ENCODE measurements at regions not wholly inside any gene's neighbourhood (a gene's known extent, or its start where the extent isn't known, plus 50 kb on each side); places are given as distances from the start of the nearest gene placed in this dataset.

DNA sequence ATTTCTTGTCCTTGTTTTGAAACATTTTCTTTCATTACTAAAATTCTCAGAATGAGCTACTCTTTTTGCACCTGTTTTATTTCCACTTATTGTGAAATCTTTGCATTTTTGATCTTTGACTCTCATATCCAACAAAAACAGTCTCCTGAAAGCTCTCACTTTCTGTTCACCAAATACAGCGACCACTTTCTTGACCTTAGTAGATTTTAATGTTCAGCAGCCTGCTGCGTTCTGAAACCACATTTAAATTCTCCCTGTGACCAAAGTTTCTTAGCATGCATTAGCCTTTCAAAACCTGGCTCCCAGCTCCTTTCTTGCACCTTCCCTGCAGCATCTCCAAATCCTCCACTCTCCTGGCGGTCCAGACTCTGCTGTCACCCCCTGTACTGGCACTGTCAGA, 404.4 kb upstream of the PDE3A start:
- DNase-seq = no peak

DNA sequence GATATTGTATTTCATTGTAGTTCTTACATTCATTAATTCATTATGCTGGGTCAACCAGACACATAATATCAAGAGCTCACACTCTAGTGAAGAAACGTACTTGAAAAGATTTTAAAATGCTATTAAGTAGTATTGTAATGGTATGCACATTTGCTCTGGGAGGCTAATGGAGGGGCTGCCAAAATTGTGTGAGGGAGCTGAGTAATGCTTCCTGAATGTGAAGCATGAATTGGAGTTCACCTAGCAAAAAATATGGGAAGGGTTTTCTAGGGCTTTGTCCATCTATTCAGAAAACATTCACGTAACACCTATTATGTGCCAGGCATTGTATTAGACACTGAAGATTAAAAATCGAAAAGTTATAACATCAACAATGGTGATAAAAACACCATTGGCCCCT, 403.8 kb upstream of the PDE3A start:
- no peak for DNase-seq

DNA sequence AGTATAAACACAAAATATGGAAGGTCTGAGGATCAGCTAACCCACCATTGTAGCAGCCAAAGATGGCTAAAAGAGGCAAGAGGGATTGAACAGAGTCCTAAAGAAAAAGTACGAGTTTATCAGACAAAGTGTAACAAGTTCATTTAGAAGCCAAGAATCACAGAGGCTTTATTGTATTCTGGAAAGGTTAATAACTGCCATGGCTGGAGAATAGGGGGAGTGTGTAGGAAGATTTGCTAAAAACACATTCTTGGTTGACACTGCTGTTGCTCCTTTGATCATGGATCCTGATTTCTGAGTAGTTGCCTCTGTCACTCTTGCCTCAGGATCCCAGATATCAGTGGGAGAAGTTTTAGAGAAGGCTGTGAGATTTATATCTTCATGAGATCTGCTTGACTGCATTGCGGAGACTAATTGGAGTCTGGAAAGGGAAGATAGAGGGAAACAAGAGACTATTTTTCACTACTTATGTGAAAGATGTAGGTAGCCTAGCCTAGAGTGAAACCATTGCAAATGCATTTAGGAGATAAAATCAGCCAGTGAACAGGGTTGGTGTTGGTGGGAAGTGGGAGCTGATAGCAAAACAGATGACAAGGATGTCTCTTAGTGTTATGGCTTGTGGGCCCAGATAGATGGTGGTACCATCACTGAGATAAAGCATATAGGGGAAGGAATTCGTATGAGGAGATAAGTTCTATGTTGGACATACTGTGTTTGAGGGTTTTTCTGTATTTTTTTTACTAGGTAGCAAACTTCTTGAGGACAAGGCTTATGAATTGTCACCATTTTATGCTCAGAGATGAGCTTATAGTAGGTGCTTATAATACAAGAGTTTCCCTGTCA, 402.9 kb upstream of the PDE3A start:
- DNase-seq = no peak

DNA sequence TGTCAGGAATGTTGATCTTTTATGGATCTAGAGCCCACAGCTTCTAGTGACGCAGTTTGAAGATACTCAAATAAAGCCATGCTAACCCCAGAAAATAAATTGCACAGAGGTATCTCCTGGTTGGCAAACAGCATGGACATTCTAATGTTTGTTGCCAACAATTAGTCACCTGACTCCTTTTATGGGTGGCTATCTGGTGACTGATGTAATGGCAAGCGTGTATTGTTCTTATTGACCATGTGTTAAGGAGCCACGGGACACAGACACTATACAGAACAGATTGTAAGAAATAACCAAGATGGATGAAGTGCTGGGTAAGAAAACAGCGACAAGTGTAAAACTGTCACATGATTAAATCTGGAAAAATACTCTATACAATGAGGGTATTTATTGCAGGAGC, 401.3 kb upstream of the PDE3A start:
- peak; percentile 6 for DNase-seq

DNA sequence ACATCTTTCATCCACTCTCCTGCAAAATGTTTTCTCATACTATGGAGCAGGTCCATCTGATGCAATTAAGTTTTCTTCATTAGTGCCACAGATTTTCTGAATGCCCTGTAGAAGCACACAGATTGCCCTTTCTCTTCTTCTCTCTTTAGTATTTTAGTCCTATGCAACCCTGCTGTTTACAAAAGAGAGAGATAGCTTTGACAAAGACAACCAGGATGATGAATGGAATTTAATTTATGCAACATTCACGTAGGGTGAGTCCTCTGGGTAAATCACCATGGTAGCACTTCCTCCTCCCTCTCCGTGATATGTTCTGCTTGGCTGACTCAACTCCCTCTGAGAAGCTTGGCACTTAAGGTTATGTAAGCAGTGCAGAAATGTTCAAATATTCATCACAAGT, 400.9 kb upstream of the PDE3A start:
- peak; percentile 66 for DNase-seq

DNA sequence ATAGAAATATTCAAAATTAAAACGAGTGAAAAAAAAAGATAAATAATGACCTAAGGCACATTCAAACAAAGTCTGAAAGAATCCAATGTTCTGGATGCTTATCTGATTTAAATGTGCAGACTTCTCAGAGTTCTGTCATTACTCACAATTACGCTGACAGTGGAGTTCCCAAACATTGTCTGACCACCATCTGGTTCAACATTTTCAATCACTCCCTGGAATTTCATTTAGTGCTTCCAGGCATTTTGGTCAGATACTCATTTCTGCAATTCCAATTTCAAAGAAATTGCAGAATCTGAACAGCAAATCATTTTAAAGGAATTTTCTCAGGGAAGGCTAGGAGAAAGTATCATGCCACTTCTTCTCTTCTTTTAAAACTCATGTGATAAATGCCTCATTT, 398.2 kb upstream of the PDE3A start:
- DNase-seq = no peak

DNA sequence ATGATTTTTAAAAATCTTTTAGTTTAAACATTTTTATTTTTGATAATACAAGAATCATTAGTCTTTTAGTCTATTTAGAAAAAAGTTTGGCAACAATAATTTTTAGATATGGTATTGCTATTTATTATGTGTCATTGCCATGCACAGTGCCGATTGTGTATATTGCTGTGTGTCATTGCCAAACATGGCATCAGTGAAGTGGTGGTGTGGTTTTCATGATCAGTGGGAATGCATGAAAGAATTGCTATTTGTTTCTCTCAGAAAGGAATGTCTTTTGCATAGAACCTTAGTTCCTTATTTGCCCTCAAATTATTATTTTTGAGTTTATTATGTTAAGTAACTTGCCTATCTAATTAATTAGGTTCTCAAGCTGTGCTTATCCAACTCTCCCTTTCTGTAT, 397.5 kb upstream of the PDE3A start:
- no peak for DNase-seq

DNA sequence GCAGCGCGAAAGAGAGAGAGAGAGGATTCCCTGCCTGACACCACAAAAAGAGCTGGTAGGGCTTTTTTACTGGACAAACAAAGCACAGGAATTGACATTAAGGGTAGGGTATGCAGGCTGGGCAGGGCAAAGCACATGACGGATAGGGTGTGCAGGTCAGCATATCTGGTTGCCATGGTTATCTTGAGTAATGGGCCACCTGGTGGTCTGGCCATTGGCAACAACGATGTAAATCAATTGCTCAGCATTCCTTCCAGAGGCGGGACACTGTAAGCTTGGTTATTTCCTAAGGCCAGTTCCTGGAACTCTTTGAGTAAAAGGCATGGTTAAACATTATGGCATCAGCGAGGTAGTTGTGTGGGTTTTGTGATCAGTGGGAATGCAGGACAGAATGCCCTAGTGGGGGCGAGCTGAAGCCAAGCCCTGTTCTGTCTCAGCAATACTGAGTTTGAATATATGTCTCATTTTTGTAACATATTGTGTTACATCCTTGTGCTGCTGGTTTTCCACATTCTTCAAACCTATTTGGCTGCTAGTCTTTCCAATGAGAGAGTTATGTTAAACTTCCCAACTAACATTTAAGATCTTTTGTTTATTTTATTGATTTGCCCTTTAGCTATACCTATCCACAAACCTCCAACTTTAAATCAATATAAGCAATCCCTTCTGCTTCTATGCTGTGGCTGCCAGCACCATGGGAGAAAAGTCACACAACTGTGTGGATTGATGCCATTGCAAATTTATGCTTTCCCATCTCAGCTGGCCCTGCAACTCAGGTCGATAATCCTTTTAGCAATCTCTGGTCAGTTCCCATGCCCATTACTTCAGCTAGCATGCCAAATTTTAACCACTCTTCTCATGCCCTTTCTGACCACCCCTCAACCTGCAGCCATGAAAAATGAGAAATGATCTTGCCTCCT, 396.7 kb upstream of the PDE3A start:
- DNase-seq = no peak

DNA sequence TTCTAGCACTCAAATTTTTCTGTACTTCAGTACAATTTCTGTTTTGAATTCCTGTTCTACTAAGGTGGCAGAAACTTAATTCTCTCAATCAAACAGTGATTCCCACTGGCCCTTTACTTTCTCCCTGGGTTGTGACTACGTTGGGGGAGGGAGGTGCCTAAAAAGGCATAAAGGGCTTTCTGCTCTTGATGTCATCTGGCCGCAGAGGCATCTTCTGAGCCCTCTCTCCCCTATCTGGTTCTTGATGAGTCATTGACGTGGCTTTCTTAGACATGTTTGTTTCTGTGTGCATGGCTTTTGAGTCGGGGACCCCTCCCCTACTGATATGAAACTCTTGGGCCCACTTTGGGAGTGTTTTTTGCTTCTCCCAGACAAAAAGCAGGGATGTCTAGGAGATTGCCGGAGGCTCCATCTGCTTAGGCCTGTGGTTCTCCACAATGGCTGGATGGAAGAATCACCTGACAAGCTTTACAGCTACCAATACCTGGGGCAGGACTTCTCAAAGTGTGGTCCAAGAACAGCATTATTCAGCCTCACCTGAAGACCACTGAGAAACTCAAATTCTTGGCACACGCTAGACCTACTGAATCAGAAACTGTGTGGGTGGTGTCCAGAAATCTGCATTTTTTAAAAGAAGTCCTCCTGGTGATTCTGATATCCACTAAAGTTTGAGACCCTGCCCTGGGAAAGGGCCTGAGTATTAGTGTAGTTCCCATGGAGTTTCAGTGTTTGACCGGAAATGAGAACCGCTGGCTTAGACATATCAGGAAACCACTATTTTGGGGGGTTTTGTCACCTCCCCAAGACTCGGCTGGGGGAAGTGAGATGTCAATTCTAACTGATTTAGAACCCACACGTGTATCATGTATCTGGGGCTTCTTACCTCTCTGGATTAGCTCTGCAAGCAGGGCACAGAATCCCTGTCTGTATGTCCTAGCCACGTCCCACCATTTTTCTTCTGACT, 395.7 kb upstream of the PDE3A start:
- DNase-seq = no peak

DNA sequence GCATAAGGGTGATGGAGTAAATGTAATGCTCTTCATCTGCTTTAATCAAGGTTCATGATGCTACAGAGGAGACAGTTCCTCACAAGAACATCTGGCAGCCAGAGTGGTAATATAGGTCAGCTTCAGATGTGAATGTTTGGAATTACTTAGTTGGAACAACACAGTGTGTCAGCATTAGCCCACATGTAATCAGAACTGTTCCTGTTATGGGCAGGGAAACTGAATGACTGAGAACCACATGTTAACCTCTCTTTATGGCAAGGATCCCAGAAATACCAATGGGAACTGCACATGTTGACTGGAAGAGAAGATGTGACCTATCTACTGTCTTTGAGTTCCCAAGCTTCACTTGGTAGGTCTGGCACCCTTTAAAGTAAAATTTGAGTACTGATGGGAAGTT, 390.1 kb upstream of the PDE3A start:
- DNase-seq = no peak

DNA sequence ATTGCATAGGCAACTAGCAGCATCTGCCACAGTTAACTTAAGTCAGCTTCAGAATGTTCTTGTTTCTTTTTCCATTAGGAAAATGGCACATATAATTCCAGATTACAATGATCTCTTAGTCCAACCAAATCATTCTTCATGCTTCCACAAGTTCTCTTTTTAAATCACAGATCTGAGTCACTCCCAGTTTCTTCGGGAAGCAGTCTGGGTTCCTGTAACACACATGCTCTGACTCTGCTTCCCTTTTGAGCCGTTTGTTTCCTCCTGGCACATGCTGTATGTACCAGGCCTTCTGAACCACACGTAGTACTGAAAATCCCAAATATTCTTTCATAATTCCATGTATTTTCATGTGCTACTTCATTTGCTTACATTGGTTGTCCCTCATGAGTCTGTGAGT, 388.8 kb upstream of the PDE3A start:
- DNase-seq = no peak

DNA sequence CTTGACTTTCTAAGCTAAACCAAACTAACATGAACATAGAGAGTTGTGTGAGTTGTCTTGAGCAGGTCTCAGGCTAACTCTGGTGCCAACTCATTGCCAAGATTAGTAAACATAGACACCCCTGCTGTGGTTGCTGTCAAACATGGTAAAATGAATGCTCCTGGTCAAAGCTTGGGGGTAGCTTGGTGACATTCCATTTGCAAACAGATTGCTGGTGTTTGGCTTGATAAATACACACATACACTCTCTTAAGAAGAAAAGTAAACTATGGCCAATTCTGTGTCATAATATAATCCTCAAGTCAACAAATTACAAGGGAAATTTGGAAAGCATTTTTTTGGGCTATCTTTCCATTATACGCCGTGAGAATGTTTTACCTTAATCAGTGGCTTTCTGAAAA, 386.4 kb upstream of the PDE3A start:
- no peak for DNase-seq

DNA sequence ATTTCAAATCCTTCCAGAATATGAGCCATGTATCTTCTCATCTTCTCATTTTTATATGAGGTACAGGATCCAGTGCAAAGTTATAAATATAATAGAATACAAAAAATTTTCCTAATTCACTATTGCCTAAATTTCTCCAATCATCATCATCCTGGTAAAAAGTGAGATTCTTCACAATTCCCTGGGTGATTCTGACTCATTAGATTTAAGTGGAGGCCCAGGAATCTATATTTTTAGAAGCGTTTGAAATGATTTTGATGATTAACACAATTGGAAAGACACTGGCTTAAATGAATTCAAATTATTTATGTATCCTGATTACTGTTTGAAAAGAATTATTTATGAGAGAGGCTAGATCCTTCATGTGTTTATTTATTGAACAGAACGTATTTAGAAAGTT, 380.3 kb upstream of the PDE3A start:
- no peak for DNase-seq

DNA sequence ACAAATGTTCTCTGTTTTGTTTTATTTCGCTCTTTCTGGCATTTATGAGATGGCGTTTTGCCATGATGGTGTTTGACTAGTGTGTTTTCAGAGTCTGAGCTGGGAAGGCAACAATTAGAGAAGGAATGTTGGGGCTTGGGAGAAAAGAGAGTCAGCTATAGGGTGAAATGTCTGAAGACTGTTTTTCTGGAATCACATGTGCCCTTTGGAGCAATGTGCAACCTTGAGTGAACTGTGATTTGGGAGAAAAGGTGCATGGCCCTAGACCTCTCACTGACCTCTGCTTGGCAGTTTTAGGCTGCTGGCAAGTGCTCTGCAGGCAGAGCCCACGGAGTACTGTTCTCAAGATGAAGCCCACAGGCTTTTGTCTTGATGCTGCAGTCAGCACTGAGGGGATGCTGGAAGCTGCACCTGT, 379.9 kb upstream of the PDE3A start:
- no peak for DNase-seq

DNA sequence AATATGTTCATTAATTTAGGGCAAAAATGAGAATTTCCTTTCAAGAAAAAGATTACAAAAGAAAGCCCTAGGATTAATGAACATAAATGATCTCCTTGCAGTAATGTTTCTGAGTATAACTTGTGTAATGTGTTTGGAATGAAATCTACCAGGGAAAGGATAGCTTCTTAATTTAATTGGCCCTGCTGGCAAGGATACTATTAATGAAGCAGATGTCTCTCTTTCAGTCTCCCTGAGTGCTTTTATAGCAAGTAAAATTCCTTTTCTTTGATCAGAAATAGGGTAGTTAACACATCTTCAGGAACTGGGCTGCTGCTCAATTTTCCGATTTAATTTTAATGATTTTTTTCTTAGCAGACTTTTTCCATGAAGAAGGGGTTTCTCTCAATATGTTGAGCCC, 379.4 kb upstream of the PDE3A start:
- no peak for DNase-seq

DNA sequence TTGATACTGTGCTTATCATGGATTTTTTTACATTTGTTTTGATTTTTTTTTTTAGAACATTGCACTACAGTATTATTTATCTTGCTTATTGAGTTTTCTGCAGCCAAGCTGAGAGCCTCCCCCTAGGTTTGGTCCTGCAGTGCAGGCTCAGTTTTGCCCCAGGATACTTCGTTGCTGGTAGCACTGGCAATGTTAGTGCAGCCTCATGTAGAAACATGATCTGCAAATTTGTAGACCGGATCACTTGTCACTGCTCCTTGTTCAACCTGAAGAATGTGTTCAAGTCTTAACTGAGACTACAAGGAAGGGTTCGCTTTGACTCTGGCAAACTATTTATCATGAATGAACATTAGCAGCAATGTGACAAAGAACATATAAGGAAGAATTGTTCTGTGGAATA, 377.2 kb upstream of the PDE3A start:
- DNase-seq = no peak

DNA sequence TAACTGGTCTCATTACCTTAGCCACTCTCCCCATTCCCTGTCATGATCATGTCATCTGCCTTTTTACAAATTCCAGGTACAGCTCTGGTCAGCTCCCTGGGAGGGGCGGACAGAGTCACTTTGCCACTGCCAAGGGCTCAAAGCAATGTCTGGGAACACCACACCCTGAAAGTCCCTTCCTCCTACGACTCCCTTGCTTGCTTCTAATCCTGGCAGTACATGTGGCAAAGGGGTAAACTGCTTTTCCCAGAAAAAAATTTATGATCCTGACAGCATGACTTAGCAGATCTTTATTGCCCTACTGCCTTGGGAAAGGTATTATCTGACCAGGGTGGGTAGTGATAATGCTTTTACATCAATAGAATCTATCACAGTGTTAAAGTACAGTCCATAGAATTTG, 376.0 kb upstream of the PDE3A start:
- no peak for DNase-seq

DNA sequence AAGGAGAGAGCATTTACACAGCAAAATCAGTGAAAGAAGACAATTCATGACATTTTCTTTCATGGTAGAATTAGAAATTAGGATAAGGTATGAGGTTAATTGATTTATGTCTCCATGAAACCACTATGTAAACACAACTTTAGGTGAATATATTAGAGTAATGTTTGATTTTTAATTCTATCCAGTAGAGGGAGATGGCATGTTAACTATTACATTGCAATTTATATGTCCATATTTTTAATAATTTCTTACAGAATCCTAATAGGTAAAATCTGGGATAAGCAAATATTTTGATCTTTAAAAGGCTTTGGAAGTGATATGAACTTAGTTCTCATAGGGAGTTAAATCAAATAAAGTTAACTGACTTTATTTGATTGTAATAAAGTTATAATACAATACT, 373.4 kb upstream of the PDE3A start:
- no peak for DNase-seq

DNA sequence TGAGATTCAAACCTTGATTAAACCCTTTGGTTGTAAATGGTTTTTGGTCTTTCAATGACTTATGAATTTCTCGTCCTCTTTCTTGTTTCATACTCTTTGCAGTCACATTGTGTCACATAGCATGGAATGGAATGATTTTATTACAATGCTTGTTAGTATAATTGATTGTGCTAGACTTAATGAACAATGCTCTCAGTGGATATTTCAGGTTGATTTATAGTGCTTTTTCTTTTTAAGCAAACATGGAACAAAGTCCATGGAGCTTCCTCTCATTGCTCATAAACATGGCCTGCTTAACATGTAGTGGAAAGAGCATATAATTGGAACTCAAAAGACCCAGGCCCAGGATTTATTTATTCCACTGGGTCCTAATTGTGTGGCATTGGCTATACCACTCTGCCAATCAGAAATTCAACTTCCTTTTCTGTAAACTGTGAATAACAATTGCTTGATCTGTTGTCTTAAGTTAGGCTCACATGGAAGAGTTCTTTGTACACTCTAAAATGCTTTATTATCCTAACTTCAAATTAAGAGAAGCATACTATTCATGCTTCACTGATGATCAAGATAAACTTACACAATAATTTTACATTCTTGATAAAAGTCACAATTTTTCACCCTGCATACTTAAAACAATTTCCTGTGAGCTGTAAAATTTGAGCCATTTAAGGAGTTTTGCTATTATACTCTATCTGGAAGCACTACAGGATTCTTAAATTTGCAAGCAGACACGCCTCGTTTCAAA, 370.5 kb upstream of the PDE3A start:
- no peak for DNase-seq

DNA sequence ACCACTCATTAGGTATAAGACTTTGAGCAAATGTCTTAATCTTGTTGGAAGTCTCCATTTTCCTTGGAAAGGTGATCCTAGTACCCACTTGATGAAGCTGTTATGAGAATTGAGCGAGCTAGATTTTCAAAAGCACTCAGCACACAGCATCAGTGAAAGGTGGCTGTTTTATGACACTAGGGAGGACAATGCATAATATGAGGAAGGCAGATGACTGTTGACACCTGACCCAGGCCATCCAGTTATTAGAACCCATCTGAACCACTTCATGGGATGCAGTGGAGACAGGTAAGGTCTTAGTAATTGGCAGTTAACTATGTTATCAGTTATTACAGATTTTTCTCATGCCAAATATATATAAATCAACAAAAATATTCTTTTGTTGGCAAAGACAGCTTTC, 369.9 kb upstream of the PDE3A start:
- no peak for DNase-seq

DNA sequence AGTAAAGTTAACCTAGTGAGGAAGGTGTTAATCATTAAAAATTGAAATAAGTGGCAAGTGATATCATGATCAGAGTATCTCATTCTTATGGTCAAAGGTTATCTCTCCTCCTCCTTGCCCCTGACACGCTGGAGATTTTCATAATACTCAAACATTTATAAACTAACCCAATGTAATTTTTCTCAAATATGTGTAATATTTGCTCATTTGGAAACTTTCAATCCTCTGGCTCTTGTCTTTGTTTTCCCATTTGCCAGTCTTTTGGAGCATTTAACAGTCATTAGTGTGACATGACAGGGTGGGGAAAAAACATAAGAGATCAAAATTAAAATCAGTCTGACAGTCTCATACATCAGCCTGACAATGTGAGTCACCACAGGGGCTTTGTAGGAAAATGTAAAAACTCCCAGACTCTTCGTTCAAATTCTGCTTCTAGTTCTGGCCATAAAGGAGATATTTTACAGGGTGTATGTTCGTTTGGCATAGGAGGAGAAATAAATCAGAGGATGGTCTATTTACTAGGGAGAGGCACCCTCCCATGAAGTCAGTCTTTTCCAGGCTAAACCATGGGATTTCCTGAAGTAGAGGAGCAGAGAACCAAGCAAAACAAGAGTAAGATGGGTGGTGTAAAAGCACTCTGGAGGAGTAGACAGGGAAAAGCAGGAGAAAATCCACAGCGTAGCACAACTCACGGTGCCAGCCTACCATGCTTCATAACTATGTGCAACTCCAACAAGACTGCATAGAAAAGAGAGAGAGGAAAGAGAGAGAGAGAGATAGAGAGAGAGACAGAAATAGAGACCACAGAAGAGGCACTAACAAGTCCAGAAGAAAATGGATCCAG, 369.2 kb upstream of the PDE3A start:
- DNase-seq = no peak

DNA sequence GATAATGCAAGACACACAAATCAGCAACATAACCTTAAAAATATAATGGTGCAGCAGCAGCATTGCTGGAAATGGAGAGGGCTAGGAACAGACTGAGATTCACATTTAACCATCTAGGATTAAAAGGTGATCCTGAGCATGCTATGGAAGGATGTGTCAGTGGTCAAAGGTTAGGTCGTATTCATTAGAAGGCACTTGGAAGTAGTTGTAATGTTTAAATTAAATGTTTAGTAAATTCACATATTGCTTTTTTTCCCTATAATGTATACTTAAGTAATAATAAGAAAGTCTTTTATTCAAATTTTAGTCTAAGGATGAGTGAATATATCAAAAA, 368.6 kb upstream of the PDE3A start:
- no peak for DNase-seq
